HG02798 (cell line): ENCODE measurements at regions not wholly inside any gene's neighbourhood (a gene's known extent, or its start where the extent isn't known, plus 50 kb on each side); places are given as distances from the start of the nearest gene placed in this dataset.

ENCODE experiments used
- ATAC-seq: cut with Tn5 transposase; IDR thresholded peaks from one replicate; pipeline ENCODE4 v1.9.1; 2021; ENCODE audit warnings: mild to moderate bottlenecking; ENCODE audit not compliant: unreplicated experiment, poor library complexity

DNA sequence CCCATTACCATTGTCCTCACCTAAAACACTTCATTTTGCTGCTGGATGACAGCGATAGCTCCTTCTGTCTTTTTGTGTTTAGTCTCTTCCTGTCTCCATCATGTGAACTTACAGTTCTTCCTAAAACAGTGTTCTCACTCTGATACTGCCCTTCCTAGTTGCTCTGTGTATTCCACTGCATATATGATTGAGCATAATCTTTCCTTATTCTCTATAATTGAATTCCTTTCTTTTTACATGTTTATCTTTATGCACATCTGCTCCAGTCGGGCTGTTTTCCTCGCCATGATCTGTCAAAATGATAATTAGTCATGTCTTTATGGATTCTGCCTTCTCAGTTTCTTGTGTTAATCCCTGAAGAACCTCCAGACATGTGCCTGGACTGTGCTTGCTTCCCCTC is 405.1 kb upstream of the SEMA6D start:
- no peak for ATAC-seq

DNA sequence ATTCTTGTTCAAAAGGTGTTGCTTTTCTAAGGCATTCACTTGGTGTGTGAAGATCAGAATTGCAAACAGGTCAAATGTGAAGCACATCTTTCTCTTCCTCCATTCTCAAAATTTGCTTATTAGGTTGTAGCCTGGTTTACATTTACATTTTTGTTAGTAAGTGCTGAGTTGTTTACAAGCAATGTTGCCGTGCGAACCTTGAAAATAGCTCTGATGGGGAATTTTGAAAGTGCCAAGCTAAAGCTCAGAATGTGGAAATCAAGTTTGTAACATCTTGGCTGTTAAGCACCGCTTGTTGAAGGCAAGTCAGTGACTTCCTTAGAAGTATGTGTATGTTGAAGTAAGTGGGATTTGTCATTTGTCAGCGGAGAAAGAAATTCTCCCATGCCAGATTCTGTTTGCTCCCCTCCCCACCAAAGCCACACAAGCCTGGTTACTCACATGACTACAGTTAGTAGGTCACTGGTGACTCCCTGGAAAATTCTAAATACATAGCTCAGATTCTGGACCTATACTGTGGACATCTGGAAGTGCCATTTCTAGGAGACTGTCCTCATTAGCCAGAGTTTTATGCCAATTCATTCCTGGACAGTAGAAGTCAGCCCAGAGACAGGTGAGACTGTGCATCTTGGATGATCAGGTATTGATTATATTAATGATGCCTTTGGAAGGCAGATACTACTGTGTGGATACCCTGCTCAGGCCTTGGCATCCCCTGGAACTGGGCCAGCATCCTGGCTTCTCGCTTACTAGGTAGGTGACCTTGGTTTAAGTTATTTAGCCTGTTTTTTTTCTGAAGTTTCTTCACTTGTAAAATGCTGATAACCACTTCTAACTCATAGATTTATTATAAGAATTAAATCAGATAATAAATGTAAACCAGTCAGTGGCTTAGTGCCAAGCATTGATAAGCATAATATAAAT is 390.6 kb upstream of the SEMA6D start:
- no peak for ATAC-seq

DNA sequence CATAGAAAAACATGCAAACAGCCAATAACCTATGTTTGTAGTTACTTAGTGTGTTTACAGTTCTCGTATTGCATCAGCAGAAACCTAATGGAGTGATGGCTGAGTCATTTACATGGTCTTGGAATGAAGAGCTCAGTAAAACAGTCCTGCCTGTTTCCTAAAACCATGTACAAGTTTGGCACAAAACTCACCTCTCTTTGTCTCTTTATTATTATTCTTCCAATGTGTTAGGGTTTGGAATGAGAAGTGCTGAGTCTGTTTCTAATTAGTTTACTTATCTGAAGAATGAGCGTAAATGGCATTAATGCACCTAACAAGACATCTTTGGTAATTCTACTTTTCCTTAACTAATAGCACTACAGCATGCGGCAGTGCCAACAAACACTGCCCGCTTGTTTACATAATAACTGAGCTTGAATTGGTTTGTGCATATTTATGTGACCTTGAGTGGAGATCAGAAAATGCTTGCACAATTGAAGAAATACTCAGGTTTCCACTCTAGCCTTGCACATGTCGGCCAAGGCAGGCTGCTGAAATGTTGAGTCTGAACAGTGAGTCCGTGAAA is 385.4 kb upstream of the SEMA6D start:
- no peak for ATAC-seq

DNA sequence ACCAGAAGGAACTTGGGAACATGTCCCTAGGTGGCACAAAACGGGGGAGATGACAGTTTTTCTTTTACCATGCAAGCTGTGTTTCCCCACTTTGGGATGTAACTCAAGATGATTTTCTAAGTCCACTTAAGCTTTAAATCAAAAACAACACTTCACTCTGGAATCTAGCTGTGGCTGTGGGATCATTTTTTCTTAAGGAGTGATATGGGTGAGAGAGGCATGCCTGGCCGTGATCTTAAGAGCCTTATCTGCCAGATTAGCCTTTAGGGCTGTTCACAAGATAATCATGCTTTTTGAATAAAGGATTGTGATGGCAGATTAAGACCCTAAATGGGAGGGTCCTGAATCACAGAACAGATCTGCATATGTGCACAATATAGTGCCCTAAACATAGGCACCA is 384.8 kb upstream of the SEMA6D start:
- ATAC-seq: no peak

DNA sequence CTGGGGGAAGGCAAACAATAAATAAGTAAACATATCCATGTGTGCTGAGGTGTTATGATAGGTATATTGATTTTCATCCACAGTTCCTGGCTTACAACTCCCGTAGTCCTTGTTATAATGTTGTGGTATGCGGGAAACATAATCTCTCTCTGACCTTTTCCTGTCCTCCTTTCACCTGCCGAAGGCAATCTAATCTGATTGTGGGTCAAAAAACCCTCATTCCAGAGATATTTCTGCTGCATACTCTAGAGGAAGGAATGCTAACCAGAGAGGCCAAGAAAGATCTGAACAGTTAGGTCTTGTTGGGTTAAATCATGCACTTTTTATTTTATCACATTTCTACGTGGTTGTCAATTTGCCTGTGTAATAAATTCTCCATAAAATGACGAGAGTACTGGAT is 383.6 kb upstream of the SEMA6D start:
- no peak for ATAC-seq

DNA sequence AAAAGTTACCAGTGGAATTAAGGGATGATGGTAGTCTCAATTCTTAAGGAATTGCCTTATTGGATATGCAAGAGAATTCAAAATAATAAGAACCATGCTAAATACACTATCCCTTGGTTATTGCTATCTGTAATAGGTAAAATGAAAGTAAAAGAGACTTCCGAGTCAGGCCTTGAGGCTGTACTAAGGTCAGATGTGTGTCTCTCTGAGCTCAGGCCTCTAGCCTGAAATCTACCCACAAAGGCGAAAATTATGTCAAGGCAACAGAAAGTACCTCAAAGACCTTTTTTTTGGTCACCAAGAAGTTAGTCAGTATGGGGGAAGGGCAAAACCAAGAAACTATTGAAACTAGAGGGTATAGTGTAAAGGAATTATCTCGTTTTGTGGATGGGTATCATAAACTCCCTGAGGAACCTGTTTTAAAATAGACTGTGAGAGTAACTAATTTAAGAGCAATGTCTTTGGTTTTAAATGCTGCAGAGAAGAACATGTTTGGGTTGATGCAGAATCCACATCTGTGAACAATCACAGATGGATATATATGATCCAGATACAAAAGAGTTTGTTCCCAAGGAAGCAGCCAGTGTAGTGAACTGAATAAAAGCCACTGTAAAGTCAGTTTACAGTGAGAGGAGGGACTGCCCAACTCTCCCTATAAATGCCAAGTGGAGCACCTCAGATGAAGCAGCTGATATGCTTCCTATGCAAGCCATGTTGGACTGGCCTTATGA is 382.3 kb upstream of the SEMA6D start:
- peak; percentile 43 for ATAC-seq

DNA sequence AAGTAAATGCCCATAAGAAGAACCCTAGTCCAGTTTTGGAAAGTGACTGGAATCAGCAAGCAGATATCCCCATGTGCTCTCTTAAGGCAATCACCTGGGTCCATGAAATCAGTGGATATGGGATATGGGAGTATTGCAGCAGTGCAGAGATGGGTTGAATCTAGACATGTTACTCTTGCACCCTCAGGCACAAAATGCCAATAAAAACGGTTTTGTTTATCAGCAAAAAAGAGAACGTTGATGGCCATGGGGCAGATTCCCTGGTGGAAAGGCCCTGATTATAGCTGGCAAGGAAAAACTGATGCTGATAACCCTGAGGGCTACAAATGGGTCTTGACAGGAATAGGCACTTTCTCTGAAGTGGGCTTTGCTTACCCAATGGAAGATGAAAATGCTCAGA is 380.2 kb upstream of the SEMA6D start:
- no peak for ATAC-seq

DNA sequence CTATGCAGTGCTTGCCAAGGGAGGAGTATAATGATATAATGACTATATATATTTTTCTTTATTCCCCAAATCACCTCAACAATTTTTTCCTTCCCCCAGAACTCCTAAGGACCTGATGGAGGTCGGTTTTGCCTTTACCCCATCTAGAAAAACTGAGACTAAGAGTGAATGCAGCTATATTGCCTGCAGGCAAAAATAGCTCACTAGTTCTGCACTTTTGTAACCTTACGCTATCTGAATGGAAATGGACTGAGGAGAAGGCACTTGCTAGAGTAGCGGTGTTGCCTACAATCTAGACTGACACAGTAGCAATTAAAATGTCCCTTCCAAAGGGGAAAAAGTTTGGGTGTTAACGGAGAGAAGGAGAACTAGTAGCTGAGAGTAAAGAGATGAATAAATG is 379.5 kb upstream of the SEMA6D start:
- ATAC-seq: no peak

DNA sequence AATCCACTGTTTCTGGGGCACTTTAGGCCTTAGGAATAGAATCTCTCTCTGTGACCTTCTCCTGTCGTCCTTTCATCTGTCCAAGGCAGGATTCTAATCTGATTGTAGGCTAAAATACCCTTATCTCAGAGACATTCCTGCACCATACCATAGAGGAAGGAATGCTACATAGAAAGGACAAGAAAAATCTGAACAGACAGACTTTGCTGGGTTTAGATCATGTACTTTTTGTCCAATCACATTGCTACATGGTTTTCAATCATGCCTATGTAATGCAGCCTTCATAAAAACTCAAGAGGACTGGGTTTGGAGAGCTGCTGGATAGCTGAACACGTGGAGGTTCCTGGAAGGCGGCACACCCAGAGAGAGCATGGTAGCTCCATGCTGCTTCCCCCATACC is 378.5 kb upstream of the SEMA6D start:
- ATAC-seq: no peak

DNA sequence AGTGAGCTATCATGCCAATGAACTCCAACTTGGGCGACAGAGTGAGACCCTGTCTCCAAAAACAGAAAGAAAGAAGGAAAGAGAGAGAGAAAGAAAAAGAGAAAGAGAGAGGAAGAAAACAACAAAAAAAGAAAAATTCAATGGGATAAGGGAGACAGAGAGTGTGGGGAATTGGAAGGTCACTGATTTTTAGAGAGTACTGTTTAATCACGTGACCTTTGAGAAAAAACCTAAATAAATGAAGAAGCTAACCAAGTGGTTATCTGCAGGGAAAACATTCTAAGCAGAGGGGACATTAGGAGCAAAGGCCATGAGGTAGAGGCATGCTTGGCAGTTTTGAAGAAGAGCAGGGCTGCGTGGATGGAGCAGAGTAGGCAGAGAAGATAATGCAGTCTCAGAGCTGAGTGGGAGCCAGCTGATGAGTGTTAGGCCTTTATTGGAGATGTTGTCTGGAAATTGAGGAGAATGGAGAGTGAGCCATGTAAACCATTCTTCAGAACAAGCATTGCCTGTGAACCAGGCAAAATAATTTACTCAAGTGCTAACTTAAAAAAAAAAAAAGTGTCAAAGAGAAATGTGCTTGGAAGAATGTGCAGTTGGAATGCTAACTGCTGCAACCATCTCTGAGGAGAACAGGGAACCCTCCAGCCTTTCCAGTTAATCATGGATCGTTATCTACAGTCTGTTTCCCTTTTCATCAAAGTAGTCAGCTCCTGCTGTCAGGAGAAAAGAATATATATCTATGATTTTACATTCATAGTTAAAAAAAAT is 377.3 kb upstream of the SEMA6D start:
- ATAC-seq: no peak

DNA sequence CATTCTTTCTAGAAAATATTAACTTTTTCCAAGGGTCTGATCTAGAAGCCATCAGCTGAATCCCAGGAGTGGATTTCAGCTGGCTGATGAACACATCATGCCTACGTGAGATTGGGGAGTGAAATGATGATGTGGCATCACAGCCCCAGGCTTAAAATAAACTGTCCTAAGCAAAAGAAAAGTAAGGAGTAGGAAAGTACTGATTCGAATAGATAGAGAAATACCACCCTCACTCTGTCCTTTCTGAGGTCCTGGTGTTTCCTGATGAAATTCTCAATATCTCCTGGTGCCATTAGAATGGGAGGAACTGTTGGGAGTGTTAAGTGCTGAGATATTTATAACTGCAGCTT is 376.8 kb upstream of the SEMA6D start:
- no peak for ATAC-seq

DNA sequence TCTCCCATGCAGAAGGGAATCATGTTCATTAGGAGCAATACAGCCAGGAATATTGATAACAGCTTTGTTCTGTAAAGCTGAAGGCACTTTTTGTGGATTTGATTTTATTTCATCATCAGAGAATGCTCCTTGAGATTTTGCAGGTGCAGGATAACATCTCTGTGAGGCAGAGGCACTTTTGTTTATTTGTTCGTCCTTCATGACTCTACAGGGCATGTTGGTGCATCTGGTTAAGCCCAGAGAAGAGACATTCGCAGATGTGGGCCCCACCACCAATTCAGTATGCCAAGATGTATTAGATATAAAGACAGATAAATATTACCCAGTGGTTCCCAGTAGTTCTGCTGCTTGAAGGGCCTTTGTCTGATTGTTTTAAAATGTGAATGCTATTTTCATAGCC is 368.1 kb upstream of the SEMA6D start:
- no peak for ATAC-seq

DNA sequence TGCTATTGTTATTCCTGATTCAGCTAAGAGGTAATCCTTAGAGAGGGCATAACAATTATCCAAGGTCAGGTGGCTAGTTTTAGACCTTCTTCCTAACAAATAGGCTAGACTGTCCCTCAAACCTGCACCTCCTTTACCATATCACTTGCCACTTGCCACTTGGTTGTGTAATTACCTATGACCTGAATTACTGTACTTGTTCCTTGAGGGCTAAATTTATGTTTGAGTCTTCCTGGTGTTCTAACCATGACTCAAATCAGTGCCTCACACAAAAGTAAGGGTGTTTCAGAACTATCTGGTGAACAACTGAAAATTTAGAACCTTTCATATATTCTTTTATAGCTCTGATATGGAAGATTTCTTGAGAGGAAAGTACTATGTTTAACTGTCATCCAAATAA is 365.8 kb upstream of the SEMA6D start:
- ATAC-seq: no peak

DNA sequence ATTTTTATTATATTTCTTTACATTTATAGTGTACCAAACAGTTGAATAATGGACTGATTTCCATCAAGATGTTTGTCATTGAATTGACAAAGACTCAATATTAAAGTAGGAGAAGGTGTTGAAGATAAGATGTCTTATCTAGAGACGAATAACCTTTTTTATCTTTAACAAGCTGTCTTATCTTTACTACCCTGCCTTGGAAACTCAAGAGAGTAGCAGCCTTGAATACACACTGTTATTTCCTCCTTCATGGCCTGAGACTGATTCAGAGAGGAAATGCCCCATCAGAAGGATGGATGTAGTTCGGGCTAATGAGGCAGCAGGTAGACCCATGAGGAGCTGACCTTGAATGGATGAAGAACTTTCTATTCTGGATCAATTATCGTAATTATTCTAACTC is 365.1 kb upstream of the SEMA6D start:
- ATAC-seq: no peak

DNA sequence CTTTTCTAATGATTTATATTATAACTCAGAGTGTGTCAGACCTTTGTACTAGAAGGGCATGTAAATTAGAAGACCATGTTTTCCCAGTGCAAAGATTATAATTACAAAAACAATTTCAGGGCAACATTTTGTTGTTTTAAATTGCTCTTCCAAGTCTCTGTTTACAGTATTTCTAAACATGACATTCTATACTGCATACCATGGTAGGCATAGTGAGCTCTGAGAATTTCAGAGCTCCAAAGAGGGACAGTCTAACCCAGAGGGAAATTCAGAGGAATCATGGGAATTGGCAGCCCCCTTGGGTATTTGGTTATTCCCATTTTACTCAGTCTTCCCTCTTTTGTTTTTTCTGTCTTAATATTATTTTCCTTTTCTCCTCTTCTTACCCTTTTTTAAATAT is 361.5 kb upstream of the SEMA6D start:
- no peak for ATAC-seq

DNA sequence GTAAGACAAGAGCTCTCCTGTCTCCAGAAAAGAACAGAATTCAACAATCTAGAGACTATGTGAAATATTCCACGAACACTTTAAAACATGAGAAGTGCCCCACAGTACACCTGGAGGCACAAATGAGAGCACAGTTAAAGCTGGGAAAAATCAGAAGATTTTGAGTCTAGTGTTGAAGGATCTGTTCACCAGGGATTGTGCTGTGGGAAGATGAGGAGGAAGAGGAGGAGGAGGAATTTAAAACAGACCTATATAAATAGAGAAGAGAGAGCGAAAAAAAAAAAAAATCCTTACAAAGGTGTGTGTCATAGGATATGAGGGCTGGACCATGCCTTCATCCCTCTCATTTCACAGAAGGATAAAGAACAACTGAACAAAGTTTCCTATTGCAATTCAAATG is 361.0 kb upstream of the SEMA6D start:
- no peak for ATAC-seq

DNA sequence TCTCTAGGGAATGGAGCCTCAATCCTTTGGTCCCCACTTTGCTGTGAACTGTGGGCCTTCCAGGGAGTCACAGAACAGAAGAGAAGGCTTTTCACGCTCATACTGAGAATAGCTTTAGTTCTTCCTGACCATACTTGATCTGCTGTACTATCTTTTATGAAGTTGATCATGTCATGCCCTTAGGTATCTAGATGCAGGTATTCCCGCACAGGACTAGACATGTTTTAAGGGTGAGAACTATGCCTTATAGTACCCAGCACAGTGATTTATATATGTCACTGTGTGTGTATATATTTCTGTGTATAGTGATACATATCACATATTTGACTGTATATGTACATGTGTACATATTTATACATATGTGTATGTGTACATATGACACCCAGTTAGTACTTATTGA is 358.4 kb upstream of the SEMA6D start:
- no peak for ATAC-seq

DNA sequence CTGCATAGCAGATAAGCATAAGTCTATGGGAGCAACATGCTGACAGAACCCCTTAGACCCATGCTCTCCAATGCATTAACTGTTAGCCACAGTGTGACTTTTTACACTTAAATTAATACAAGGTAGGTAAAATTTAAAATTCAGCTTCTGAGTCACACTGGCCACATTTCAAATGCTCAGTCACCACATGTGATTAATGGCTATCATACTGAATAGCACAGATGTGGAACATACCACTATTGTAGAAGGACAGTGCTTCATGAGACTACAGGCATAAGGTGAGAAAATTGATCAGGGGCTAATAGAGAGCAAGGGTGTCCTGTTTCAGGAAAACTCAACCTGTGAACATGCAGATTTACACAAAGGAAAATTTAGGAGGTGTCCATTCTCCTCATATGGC is 357.0 kb upstream of the SEMA6D start:
- ATAC-seq: no peak

DNA sequence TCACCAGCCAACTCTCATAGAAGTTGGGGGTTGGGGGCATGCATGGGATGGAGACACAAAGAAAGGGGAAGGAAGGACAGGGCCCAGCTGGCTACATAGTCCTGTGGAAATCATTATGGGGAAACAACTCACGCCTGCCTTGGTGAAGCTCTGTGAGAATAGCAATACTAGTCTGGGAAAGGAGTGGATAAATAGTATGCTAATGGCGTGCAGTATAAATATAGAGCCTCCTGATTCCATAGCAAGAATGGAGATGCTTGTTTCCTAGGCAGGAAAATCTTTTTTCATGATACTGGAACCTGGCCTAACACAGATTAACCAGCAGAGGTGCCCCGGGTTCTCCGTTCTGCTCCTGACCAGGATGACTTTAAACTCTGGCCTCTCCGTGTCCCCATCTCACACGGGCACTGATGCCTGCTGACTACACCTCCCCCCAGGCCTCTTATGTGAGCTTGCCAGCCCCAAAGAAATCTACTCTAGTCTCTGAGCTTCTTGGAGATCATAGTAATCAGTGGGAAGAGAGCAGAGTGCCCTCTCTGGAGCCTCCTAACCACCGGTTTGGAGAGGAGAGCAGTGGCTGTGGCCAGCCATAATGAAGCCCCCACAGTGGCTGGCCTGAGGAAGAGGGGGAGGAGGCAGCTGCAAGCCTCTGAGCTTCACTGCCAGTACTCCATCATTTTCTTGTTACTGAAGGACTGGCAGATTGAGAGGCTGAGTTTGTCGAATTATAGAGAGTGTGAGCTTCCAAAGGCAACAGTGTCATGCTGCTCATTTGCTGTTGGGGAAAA is 355.0 kb upstream of the SEMA6D start:
- ATAC-seq: no peak

DNA sequence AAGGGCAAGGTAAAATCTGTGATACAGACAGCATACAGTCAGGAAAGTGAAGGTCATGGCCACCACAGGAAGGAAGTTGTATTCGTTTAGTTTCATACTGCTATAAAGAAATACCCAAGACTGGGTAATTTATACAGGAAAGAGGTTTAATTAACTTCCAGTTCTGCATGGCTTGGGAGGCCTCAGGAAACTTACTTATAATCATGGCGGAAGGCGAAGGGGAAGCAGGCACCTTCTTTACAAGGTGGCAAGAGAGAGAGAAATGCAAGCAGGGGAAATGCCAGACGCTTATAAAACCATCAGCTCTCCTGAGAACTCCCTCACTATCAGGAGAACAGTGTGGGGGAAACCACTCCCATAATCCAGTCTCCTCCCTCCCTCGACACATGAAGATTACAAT is 353.7 kb upstream of the SEMA6D start:
- no peak for ATAC-seq
